DOHH2 (cell line): ENCODE measurements at regions not wholly inside any gene's neighbourhood (a gene's known extent, or its start where the extent isn't known, plus 50 kb on each side); places are given as distances from the start of the nearest gene placed in this dataset.
"Not testable (repeated sequence)": the region's sequence is repeated elsewhere in the genome, so short reads cannot be mapped to it uniquely, and the experiment has no call there.

Source experiments
- H3F3A ChIP-seq: fragments of 200-600 bp; sonication (generic), shearing (Covaris generic); 2 replicates; pipeline ENCODE4 v1.6.0; 2016; ENCODE audit warnings: antibody characterized with exemption, mild to moderate bottlenecking; ENCODE audit not compliant: control insufficient read depth, insufficient read depth
- H3K27ac ChIP-seq: fragments of 200-600 bp; sonication (generic); 2 replicates; pipeline ENCODE4 v1.5.1; 2014; ENCODE audit warnings: low read depth, mild to moderate bottlenecking, low read length, moderate library complexity
- H3K27me3 ChIP-seq: fragments of 200-600 bp; sonication (generic); 2 replicates; pipeline ENCODE4 v1.6.1; 2014; ENCODE audit warnings: mild to moderate bottlenecking, low read length, mixed read lengths; ENCODE audit not compliant: control insufficient read depth
- H3K36me3 ChIP-seq: fragments of 200-600 bp; sonication (generic); 2 replicates; pipeline ENCODE4 v1.6.1; 2014; ENCODE audit warnings: mild to moderate bottlenecking, low read length, moderate library complexity, mixed read lengths; ENCODE audit not compliant: control insufficient read depth
- H3K4me1 ChIP-seq: fragments of 200-600 bp; sonication (generic); 2 replicates; pipeline ENCODE4 v1.6.1; 2014; ENCODE audit warnings: mild to moderate bottlenecking, low read length, mixed read lengths; ENCODE audit not compliant: control insufficient read depth
- H3K4me2 ChIP-seq: fragments of 200-600 bp; sonication (generic); 2 replicates; pipeline ENCODE4 v1.6.0; 2014; ENCODE audit warnings: mild to moderate bottlenecking, low read length, moderate library complexity
- H3K4me3 ChIP-seq: fragments of 200-600 bp; sonication (generic); 2 replicates; pipeline ENCODE4 v1.5.1; 2014; ENCODE audit warnings: mild to moderate bottlenecking, low read length, mixed read lengths
- H3K79me2 ChIP-seq: fragments of 200-600 bp; sonication (generic); 2 replicates; pipeline ENCODE4 v1.6.1; 2014; ENCODE audit warnings: mild to moderate bottlenecking, low read length, mixed read lengths; ENCODE audit not compliant: control insufficient read depth
- H3K9me2 ChIP-seq: fragments of 200-600 bp; sonication (generic); replicated peaks from 2 replicates; pipeline ENCODE4 v1.6.1; 2014; ENCODE audit warnings: mild to moderate bottlenecking, low read length, mixed read lengths; ENCODE audit not compliant: control insufficient read depth
- H3K9me3 ChIP-seq: fragments of 200-600 bp; sonication (generic); 2 replicates; pipeline ENCODE4 v1.6.1; 2014; ENCODE audit warnings: antibody characterized with exemption, low read length, mixed read lengths; ENCODE audit not compliant: control insufficient read depth, insufficient read depth
- H4K20me1 ChIP-seq: fragments of 200-600 bp; sonication (generic); 2 replicates; pipeline ENCODE4 v1.6.0; 2014; ENCODE audit warnings: low read depth, mild to moderate bottlenecking, antibody characterized with exemption, low read length, moderate library complexity; ENCODE audit not compliant: control insufficient read depth, insufficient read depth
- EZH2phosphoT487 ChIP-seq: fragments of 200-600 bp; sonication (generic); IDR thresholded peaks from 2 replicates; pipeline ENCODE4 v1.6.1; 2017; ENCODE audit warnings: borderline replicate concordance, mild to moderate bottlenecking, antibody characterized with exemption, low read length, moderate library complexity, mixed read lengths
- TF ChIP-seq, protein P1 (sequence below): fragments of 200-600 bp; sonication (generic); IDR thresholded peaks from one replicate; pipeline ENCODE4 v1.5.1; 2014; ENCODE audit warnings: antibody characterized with exemption, mild to moderate bottlenecking, low read depth, low read length; ENCODE audit not compliant: poor library complexity, severe bottlenecking

GRCh38 chr5:100654895-100655294 is 119.7 kb downstream of the FAM174A start:
- no peak overlapping the region for H3K27ac ChIP-seq
- no peak overlapping the region for H3K4me2 ChIP-seq
- TF ChIP-seq, protein P1, sequence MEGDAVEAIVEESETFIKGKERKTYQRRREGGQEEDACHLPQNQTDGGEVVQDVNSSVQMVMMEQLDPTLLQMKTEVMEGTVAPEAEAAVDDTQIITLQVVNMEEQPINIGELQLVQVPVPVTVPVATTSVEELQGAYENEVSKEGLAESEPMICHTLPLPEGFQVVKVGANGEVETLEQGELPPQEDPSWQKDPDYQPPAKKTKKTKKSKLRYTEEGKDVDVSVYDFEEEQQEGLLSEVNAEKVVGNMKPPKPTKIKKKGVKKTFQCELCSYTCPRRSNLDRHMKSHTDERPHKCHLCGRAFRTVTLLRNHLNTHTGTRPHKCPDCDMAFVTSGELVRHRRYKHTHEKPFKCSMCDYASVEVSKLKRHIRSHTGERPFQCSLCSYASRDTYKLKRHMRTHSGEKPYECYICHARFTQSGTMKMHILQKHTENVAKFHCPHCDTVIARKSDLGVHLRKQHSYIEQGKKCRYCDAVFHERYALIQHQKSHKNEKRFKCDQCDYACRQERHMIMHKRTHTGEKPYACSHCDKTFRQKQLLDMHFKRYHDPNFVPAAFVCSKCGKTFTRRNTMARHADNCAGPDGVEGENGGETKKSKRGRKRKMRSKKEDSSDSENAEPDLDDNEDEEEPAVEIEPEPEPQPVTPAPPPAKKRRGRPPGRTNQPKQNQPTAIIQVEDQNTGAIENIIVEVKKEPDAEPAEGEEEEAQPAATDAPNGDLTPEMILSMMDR = no peak
- TF ChIP-seq EZH2phosphoT487 = no peak
- H3K4me1 ChIP-seq = no peaks in the 10 kb centered on the region
- H3K27me3 ChIP-seq = no peaks in the 10 kb centered on the region
- no peaks in the 10 kb centered on the region for H3F3A ChIP-seq
- no peaks in the 10 kb centered on the region for H4K20me1 ChIP-seq
- no peaks in the 10 kb centered on the region for H3K9me2 ChIP-seq
- no peaks in the 10 kb centered on the region for H3K9me3 ChIP-seq
- no peaks in the 10 kb centered on the region for H3K36me3 ChIP-seq
- H3K4me3 ChIP-seq = no peak overlapping the region
- no peaks in the 10 kb centered on the region for H3K79me2 ChIP-seq

- not testable (repeated sequence) for H3K27ac ChIP-seq, H3K79me2 ChIP-seq, H3F3A ChIP-seq, H3K4me3 ChIP-seq, H3K4me1 ChIP-seq, H4K20me1 ChIP-seq, H3K27me3 ChIP-seq, H3K9me3 ChIP-seq, H3K36me3 ChIP-seq, H3K9me2 ChIP-seq, H3K4me2 ChIP-seq
These were observed 121.6 kb downstream of the FAM174A start for GRCh38 chr5:100656771-100657170.

- no peaks in the 10 kb centered on the region for H4K20me1 ChIP-seq
- no peaks in the 10 kb centered on the region for H3F3A ChIP-seq
- H3K4me1 ChIP-seq = no peaks in the 10 kb centered on the region
- H3K4me3 ChIP-seq = no peak overlapping the region
- TF ChIP-seq EZH2phosphoT487 = no peak
- no peaks in the 10 kb centered on the region for H3K9me2 ChIP-seq
- no peaks in the 10 kb centered on the region for H3K9me3 ChIP-seq
- H3K4me2 ChIP-seq = no peak overlapping the region
- no peaks in the 10 kb centered on the region for H3K27me3 ChIP-seq
- H3K36me3 ChIP-seq = no peaks in the 10 kb centered on the region
- H3K79me2 ChIP-seq = no peaks in the 10 kb centered on the region
- no peak overlapping the region for H3K27ac ChIP-seq
These were observed 124.1 kb downstream of the FAM174A start for GRCh38 chr5:100659080-100659795.

DNA sequence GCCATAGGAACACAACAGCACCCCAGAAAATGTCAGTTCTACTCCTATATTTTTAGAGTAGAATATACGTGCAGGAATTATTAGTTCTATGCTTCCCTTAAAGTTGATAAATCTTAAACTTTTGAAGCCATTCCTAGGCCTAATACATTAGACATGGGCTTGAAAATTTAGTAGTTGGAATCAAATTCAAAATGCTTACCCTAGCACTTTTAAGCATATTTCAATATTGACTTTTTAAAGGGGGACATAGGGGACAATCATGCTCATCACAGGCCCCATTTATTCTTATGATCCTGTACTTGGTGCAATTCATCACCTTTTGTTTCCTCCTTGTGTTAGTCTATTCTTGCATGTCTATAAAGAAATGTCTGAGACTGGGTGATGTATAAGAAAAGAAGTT is 129.0 kb downstream of the FAM174A start:
- Histone ChIP-seq H3F3A (no peaks in the 10 kb centered on the region), H3K27me3 (no peaks in the 10 kb centered on the region), H3K9me3 (peaks cover 7% of the 10 kb centered on the region; the same call in 1 of the 2 replicates), H3K9me2 (no peaks in the 10 kb centered on the region), H3K36me3 (0 out of 2 replicates have a peak, but pooled peaks cover 3% of the 10 kb centered on the region), H3K4me2 (no peak overlapping the region), H3K27ac (no peak overlapping the region), H3K4me1 (peaks cover 13% of the 10 kb centered on the region), H3K79me2 (no peaks in the 10 kb centered on the region), H3K4me3 (no peak overlapping the region), H4K20me1 (no peaks in the 10 kb centered on the region)
- TF ChIP-seq, protein P1 = no peak
- no peak for TF ChIP-seq EZH2phosphoT487
